ENCODE measurements at regions not wholly inside any gene's neighbourhood (a gene's known extent, or its start where the extent isn't known, plus 50 kb on each side); places are given as distances from the start of the nearest gene placed in this dataset.
"Not testable (repeated sequence)": the region's sequence is repeated elsewhere in the genome, so short reads cannot be mapped to it uniquely, and the experiment has no call there.

GRCh38 chr7:56449762-56450161, 333.5 kb upstream of the NUPR2 start:
- no peak for DNase-seq

DNA sequence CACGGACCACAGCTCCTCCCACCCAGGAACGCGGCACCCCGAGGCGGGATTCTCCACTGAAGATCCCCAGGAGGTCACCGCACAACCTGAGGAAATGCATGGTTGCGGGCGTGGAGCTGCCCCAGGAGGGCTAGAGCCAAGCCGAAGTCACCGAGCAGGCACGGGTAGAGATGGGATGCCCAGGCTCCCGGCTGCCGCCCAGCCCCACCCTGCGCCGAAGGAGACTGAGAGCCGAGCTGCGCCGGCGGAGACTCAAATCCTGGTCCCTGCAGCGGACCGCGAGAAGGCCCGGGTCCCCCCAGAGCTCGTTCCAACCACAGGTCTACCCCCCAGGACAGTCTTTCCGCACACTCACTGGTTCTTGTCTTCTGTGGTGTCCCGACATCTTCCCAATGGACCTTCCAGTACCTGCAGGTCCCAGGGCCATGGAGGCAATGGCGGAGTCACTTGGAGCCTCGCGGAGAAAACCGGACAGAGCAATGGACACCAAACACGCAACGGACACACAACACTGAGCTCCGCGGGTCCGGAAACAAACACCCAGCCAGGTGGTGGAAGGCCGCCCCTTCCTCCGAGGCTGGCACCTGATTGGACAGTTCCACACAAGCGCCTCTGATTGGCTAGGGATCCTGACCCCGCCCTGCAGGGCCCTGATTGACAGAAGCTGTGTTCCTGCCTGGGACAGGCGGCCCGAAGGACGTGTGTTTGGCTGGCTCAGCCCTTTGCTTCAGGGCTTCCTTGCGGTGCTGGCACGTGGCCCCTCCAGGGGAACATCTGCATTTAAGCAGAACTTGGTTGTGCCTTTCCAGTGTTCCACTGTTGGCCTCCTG, 331.9 kb upstream of the NUPR2 start:
- no peak for DNase-seq

- not testable (repeated sequence) for DNase-seq
Observed at GRCh38 chr7:56420528-56420927, 304.3 kb upstream of the NUPR2 start.

- no peak for DNase-seq
Observed at GRCh38 chr7:56375173-56375572, 259.0 kb upstream of the NUPR2 start.

DNA sequence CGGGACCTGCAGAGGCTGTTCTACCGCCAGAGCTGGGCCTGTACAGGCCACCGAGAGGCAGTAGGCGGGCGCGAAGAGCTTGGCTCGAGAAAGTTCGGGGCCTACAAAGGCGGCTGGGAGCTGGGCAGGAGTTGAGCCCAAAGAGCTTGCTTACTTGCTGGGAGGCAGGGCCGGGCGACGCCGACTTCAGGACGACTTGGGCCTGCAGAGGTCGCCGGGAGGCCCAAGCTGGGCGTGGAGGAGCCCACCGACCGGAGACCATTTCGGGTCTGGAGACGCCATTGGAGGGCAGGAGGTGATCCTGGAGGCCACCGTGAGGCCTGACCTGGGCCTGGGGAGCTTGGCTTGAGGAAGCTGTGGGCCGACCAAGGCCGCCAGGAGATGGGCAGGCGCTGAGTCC, 258.4 kb upstream of the NUPR2 start:
- DNase-seq: not testable (repeated sequence)

GRCh38 chr7:56373314-56373713, 257.1 kb upstream of the NUPR2 start:
- not testable (repeated sequence) for DNase-seq

DNA sequence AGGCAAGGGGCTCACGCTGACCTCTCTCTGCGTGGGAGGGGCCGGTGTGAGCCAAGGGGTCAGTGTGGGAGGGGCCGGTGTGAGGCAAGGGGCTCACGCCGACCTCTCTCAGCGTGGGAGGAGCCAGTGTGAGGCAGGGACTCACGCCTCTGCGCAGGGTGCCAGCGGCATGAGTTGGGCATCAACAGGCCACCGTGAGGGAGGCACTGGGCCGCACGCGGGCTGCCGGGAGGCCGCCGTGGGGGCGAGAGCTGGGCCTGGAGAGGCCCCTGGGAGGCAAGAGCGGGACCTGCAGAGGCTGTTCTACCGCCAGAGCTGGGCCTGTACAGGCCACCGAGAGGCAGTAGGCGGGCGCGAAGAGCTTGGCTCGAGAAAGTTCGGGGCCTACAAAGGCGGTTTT, 255.6 kb upstream of the NUPR2 start:
- not testable (repeated sequence) for DNase-seq

- DNase-seq: not testable (repeated sequence)
Observed at GRCh38 chr7:56370208-56370872, 254.1 kb upstream of the NUPR2 start.

DNA sequence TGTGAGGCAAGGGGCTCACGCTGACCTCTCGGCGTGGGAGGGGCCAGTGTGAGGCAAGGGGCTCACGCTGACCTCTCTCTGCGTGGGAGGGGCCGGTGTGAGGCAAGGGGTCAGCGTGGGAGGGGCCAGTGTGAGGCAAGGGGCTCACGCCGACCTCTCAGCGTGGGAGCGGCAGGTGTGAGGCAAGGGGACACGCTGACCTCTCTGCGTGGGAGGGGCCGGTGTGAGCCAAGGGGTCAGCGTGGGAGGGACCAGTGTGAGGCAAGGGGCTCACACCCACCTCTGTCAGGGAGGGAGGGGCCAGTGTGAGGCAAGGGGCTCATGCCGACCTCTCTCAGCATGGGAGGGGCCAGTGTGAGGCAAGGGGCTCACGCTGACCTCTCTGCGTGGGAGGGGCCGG, 251.7 kb upstream of the NUPR2 start:
- DNase-seq: not testable (repeated sequence)

DNA sequence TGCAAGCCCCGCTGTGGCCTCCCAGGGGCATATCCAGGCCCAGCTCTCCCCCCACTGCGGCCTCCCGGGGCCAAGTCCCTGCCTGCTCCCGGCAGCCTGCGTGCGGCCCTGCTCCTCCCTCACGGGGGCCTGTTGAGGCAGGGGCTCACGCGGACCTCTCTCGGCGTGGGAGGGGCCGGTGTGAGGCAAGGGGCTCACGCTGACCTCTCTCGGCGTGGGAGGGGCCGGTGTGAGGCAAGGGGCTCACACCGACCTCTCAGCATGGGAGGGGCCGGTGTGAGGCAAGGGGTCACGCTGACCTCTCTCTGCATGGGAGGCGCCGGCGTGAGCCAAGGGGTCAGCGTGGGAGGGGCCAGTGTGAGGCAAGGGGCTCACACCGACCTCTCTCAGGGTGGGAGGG, 251.2 kb upstream of the NUPR2 start:
- DNase-seq: not testable (repeated sequence)

- DNase-seq: not testable (repeated sequence)
Observed at GRCh38 chr7:56366701-56367100, 250.5 kb upstream of the NUPR2 start.

DNA sequence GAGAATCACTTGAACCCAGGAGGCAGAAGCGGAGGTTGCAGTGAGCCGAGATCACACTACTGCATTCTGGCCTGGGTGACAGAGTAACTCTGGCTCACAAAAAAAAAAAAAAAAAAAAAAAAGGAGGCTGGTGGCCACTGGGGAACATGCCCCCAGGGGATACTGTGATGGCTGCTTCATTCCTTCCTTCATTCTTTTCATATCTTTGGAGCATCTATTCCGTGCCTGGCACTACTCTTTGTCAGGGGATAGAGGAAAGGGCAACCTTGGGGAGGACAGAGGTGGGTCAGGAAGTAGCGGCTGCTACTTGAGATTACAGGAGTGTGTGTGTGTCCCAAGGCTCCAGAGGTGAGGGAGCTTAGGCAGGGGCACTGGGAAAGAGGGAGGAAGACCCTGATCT, 236.4 kb upstream of the NUPR2 start:
- not testable (repeated sequence) for DNase-seq

GRCh38 chr7:56351181-56351580, 235.0 kb upstream of the NUPR2 start:
- DNase-seq: not testable (repeated sequence)

GRCh38 chr7:56348311-56348710, 232.1 kb upstream of the NUPR2 start:
- not testable (repeated sequence) for DNase-seq

DNA sequence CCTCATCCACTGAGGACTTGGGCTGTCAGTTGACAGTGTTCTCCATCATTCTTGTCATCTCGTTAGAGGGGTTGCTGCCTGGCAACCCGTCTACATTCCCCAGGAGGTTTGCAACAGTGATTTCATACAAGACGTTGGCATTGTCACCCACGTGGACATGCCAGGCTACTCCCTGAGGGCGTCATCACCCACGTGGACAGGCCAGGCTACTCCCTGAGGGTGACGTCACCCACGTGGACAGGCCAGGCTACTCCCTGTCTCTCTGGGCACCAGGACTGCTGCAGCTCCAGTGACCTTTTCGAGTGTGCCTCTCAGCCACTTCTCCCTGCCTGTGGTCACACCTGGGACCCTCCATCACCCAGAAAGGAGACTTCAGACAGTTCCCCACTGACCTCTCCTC, 212.1 kb upstream of the NUPR2 start:
- DNase-seq: not testable (repeated sequence)

DNA sequence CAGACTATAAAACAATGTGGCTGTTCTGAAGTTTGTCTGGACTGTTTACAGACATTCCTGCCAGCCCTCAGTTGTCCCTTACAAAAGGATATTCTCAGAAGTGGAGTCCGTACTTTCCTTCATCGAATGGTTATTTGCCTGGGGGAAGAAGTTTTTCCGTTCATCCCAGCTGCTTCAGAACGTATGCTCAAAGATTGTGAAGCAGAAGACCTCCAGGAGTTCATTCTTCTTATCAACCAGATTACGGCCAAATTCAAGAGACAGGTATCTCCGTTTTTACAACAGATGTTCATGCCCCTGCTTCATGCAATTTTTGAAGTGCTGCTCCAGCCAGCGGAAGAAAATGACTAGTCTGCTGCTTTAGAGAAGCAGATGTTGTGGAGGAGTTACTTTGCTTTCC, 174.3 kb upstream of the NUPR2 start:
- no peak for DNase-seq

GRCh38 chr7:56287429-56288138, 171.4 kb upstream of the NUPR2 start:
- DNase-seq: no peak

- no peak for DNase-seq
Observed at GRCh38 chr7:56256108-56256507, 139.9 kb upstream of the NUPR2 start.

- DNase-seq: no peak
Observed at GRCh38 chr7:56250135-56250534, 133.9 kb upstream of the NUPR2 start.

- DNase-seq: no peak
Observed at GRCh38 chr7:56229631-56230030, 113.4 kb upstream of the NUPR2 start.

DNA sequence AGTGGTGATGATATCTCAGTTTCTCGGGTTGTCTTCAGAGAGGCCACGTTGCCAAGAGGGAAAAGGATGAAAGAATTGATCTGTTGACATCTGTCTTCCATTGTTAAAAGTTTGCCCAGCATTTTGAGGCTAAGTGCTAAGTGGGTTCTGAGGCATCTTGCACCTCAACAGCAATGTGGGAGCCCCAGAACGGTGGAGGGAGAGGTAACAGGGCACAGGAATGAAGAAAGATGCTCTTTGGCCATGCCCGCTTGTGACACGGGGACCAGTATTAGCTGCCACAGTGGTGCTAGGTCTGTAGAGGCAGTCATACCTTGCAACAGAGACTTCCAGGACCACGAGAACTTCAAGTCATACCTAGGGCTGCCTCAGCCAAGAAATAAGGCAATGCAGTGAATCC, 106.6 kb upstream of the NUPR2 start:
- DNase-seq: no peak

DNA sequence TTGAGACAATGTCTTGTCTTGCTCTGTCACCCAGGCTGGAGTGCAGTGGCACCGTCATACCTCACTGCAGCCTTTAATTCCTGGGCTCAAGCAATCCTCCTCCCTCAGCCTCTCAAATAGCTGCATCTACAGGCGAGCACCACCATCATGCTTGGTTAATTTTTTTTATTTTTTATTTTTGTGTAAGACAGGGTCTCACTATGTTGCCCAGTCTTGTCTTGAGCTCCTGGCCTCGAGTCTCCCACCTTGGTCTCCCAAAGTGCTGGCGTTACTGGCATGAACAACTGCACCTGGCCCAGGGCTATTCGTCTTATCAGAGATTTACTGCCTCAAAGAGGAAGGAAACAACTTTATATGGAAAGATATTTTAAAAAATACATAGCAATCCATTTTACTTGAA, 102.8 kb upstream of the NUPR2 start:
- DNase-seq: no peak

DNA sequence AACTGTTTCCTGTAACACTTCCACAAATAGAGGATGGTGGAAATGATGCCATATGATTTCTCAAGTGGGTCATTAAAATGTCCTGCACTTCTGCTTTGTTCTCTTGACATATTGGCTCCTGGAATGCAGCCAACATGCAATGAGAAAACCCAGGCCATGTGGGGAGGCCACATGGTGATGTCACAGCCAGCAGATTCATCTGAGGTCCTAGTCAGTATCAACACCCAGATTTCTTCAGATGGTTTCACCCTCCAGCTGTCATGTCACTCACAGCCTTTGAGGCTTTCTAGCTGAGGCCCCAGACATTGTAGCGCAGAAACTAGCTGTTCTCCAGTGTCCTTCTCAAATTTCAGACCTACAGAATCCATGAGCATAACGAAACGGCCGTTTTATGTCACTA, 102.3 kb upstream of the NUPR2 start:
- DNase-seq: no peak

DNA sequence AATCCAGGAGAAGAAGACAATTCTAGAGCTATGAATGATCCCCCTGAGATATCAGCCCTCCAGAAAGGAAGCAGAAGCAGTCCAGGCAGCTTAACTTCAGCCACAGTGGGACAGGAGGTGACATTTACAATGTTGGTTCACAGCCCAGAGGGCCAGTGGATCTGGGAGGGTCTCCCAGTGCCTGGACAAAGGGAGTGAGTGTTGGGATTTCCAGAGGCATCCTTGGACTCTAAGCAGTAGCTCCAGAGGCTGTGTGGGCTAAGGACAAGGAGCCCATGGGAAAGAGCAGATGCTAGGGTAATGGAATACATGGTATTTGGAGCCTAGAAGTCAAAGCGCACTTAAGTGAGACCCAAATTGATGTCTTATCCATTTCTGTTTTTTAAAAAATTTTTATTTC, 97.4 kb upstream of the NUPR2 start:
- no peak for DNase-seq
